A204.1 (cell line): ENCODE measurements at regions not wholly inside any gene's neighbourhood (a gene's known extent, or its start where the extent isn't known, plus 50 kb on each side); places are given as distances from the start of the nearest gene placed in this dataset.
"Not testable (repeated sequence)": the region's sequence is repeated elsewhere in the genome, so short reads cannot be mapped to it uniquely, and the experiment has no call there.

Source experiments
- FAIRE-seq: peaks from 2 replicates; lab custom pipeline; 2012; peaks lifted over from hg19 to GRCh38; lab: Jason Lieb, UNC

- FAIRE-seq, result no peak
Observed at GRCh38 chr12:25875661-25876060, 82.8 kb upstream of the RASSF8 start.

GRCh38 chr12:25876383-25877045 is 82.0 kb upstream of the RASSF8 start:
- FAIRE-seq, result no peak

GRCh38 chr12:25877446-25877845 is 81.0 kb upstream of the RASSF8 start:
- FAIRE-seq, result no peak

GRCh38 chr12:25882266-25882665 is 76.2 kb upstream of the RASSF8 start:
- FAIRE-seq, result no peak

GRCh38 chr12:25883026-25883916 is 75.2 kb upstream of the RASSF8 start:
- no peak for FAIRE-seq

- no peak for FAIRE-seq
Observed at GRCh38 chr12:25884024-25884919, 74.2 kb upstream of the RASSF8 start.

- no peak for FAIRE-seq
Observed at GRCh38 chr12:25884920-25885234, 73.6 kb upstream of the RASSF8 start.

- FAIRE-seq, result no peak
Observed at GRCh38 chr12:25886396-25886795, 72.1 kb upstream of the RASSF8 start.

- FAIRE-seq, result no peak
Observed at GRCh38 chr12:25887367-25887766, 71.1 kb upstream of the RASSF8 start.

- no peak for FAIRE-seq
Observed at GRCh38 chr12:25889185-25889584, 69.3 kb upstream of the RASSF8 start.

GRCh38 chr12:25891095-25891494 is 67.4 kb upstream of the RASSF8 start:
- not testable (repeated sequence) for FAIRE-seq

- no peak for FAIRE-seq
Observed at GRCh38 chr12:25894759-25895158, 63.7 kb upstream of the RASSF8 start.

GRCh38 chr12:25896981-25897380 is 61.5 kb upstream of the RASSF8 start:
- FAIRE-seq, result no peak

- no peak for FAIRE-seq
Observed at GRCh38 chr12:25903603-25904245, 54.8 kb upstream of the RASSF8 start.

- FAIRE-seq, result no peak
Observed at GRCh38 chr12:25904442-25904841, 54.0 kb upstream of the RASSF8 start.

- no peak for FAIRE-seq
Observed at GRCh38 chr12:25906651-25907340, 51.7 kb upstream of the RASSF8 start.
